CD4-positive, CD25-positive, alpha-beta regulatory T cell (primary cell): ENCODE measurements at regions not wholly inside any gene's neighbourhood (a gene's known extent, or its start where the extent isn't known, plus 50 kb on each side); places are given as distances from the start of the nearest gene placed in this dataset.

Experiments used
- ATAC-seq, 2 donors: fragments of 150-1000 bp; cut with Tn5 transposase; one replicate each; pipeline ENCODE4 v1.10.0; 2021; ENCODE audit warnings: low read depth in 2 of 2, moderate number of reproducible peaks in 2 of 2, moderate library complexity in 1 of 2
- DNase-seq, 3 donors: peaks; one replicate each; pipeline versions ENCODE4 v3.0.0 to v3.0.0-alpha.2; 2012 to 2022; ENCODE audit warnings: mixed read lengths in 1 of 3
- H3K27ac ChIP-seq: one replicate; pipeline ENCODE4 v1.7.0; 2013; ENCODE audit warnings: mild to moderate bottlenecking, low read length; ENCODE audit not compliant: insufficient read depth, poor library complexity, severe bottlenecking
- H3K27me3 ChIP-seq: one replicate; pipeline ENCODE4 v1.7.0; 2013; ENCODE audit warnings: low read length; ENCODE audit not compliant: control insufficient read depth, insufficient read depth
- H3K36me3 ChIP-seq: one replicate; pipeline ENCODE4 v1.7.0; 2013; ENCODE audit warnings: mild to moderate bottlenecking, low read length, moderate library complexity; ENCODE audit not compliant: control insufficient read depth, insufficient read depth
- H3K4me1 ChIP-seq: 2 replicates; pipeline ENCODE4 v1.7.0; 2013; ENCODE audit warnings: mild to moderate bottlenecking, low read length; ENCODE audit not compliant: insufficient read depth, control insufficient read depth, poor library complexity, severe bottlenecking
- H3K4me3 ChIP-seq: one replicate; pipeline ENCODE4 v1.7.0; 2013; ENCODE audit warnings: low read depth, mild to moderate bottlenecking, low read length, moderate library complexity
- H3K9me3 ChIP-seq, 2 experiments: 1 replicate in 1 of 2; 2 replicates in 1 of 2; pipeline ENCODE4 v1.7.0; 2013; ENCODE audit warnings: low read length in 2 of 2, mild to moderate bottlenecking in 1 of 2, moderate library complexity in 1 of 2; ENCODE audit not compliant: control insufficient read depth in 2 of 2
- H3K27ac Mint-ChIP-seq, 3 donors: one replicate each; pipeline ENCODE4 v1.8.0; 2020 to 2022; ENCODE audit warnings: mild to moderate bottlenecking in 3 of 3, mixed read lengths in 3 of 3, moderate library complexity in 2 of 3
- H3K27me3 Mint-ChIP-seq: one replicate; pipeline ENCODE4 v1.8.0; 2022; ENCODE audit warnings: mild to moderate bottlenecking, mixed read lengths
- H3K36me3 Mint-ChIP-seq: one replicate; pipeline ENCODE4 v1.8.0; 2020; ENCODE audit warnings: mixed read lengths
- H3K4me1 Mint-ChIP-seq, 4 donors: one replicate each; pipeline ENCODE4 v1.8.0; 2020 to 2022; ENCODE audit warnings: mixed read lengths in 4 of 4, mild to moderate bottlenecking in 1 of 4
- H3K4me3 Mint-ChIP-seq, 4 donors: one replicate each; pipeline ENCODE4 v1.8.0; 2020 to 2022; ENCODE audit warnings: mild to moderate bottlenecking in 4 of 4, mixed read lengths in 4 of 4, moderate library complexity in 3 of 4
- H3K9me3 Mint-ChIP-seq, 7 donors: one replicate each; pipeline ENCODE4 v1.8.0; 2020 to 2022; ENCODE audit warnings: mixed read lengths in 7 of 7, mild to moderate bottlenecking in 3 of 7, moderate library complexity in 2 of 7

DNA sequence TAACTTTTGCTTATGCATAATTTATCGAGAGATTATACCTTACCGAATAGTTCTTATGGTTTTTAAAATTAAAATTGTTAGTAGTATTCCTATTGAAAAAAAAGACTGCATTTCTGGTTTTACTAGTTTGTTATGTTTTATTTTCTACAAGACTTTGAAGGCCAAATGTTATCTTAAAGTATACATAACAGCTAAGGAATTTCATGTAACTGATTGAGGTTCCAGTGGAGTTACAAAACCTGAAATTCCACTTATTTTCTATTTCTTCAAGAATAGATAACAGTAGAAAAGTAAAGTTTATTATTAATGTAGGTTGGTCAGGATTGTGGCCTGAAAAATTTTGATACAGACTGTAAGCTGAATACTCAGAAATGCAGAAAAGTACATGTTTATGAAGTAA lies 1216.0 kb upstream of the PCDH20 start:
- H3K36me3 ChIP-seq, result no peaks in the 10 kb centered on the region
- H3K9me3 ChIP-seq, result peaks cover 1 to 3% of the 10 kb centered on the region in 2 experiments
- H3K36me3 Mint-ChIP-seq, result no peaks in the 10 kb centered on the region
- H3K27ac Mint-ChIP-seq, result no peak overlapping the region
- no peak for DNase-seq
- H3K4me3 Mint-ChIP-seq, result no peak overlapping the region
- peaks cover 0 to 30% (median 3%) of the 10 kb centered on the region in 7 donors for H3K9me3 Mint-ChIP-seq
- no peak overlapping the region for H3K27ac ChIP-seq
- no peak for ATAC-seq
- H3K4me1 Mint-ChIP-seq, result no peaks in the 10 kb centered on the region
- no peaks in the 10 kb centered on the region for H3K27me3 ChIP-seq
- no peaks in the 10 kb centered on the region for H3K4me1 ChIP-seq
- no peak overlapping the region for H3K4me3 ChIP-seq
- H3K27me3 Mint-ChIP-seq, result no peaks in the 10 kb centered on the region

DNA sequence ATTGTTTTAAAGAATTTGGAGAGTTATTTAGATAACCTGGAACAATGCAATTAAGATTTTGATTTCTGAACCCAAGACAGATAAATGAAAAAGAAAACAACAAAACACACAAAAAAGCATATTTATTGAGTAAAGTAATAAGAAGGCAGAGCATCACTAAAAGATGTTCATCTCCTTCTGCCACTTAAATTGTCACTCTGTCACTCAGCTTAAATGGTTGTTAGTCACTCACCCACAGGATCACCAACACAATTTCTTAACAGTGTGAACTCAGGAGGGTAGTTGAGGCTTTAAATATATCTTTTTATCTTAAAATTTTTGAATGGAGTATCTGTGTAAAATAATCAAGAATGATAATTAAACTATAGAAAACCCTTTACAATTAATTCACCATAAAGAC lies 1215.5 kb upstream of the PCDH20 start:
- H3K9me3 ChIP-seq, result peaks cover 6% of the 10 kb centered on the region in 2 experiments
- Mint-ChIP-seq H3K27me3 (no peaks in the 10 kb centered on the region), H3K9me3 (peaks cover 0 to 30% (median 3%) of the 10 kb centered on the region in 7 donors), H3K27ac (no peak overlapping the region), H3K4me1 (no peaks in the 10 kb centered on the region), H3K36me3 (no peaks in the 10 kb centered on the region), H3K4me3 (no peak overlapping the region)
- H3K36me3 ChIP-seq, result no peaks in the 10 kb centered on the region
- no peaks in the 10 kb centered on the region for H3K4me1 ChIP-seq
- no peak overlapping the region for H3K27ac ChIP-seq
- H3K4me3 ChIP-seq, result no peak overlapping the region
- DNase-seq, result no peak
- ATAC-seq, result no peak
- no peaks in the 10 kb centered on the region for H3K27me3 ChIP-seq

DNA sequence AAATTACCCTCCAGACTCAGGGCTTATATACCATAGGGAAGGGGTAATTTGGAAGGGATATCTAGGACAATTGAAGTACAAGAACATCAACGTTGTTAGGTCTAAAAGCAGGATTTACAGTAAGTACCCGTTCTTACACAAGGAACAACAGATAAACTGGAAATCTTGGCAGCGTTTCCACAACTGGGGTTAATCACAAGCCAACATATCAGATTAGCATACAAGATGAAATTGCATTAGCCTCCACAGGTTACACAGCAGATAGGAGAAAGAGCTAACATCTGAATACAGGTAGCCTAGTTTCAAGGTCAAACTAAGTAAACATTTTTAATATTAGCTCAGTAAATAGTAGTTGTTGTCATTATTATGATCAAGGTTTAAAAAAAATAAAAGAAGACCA lies 1214.0 kb upstream of the PCDH20 start:
- no peaks in the 10 kb centered on the region for H3K36me3 ChIP-seq
- H3K4me3 ChIP-seq, result no peak overlapping the region
- Mint-ChIP-seq H3K27ac (no peak overlapping the region), H3K4me3 (no peak overlapping the region), H3K36me3 (no peaks in the 10 kb centered on the region), H3K9me3 (peaks cover 0 to 19% (median 2%) of the 10 kb centered on the region in 7 donors), H3K27me3 (no peaks in the 10 kb centered on the region), H3K4me1 (no peaks in the 10 kb centered on the region)
- H3K4me1 ChIP-seq, result no peaks in the 10 kb centered on the region
- ATAC-seq, result no peak
- H3K27ac ChIP-seq, result no peak overlapping the region
- no peaks in the 10 kb centered on the region for H3K27me3 ChIP-seq
- peaks cover 11 to 16% of the 10 kb centered on the region in 2 experiments for H3K9me3 ChIP-seq
- no peak for DNase-seq

DNA sequence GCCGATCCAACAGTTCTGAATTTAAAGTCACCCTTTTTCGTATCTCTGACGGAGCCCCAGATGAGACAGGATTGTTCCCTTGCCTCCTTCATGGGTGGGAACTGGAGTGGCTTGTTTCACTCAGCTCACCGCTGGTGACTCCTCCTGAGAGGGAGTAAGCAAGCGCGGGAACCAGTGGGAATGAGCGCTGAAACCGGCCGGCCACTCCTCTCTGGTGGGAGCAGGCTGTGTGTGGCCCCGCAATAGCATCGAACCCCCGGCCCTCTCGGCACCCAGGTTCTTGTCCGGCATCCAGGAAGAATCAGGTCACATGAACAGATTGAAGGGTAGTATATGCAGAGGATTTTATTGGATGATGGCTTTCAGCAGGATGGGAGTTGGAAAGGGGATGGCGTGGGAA lies 1211.6 kb upstream of the PCDH20 start:
- Histone ChIP-seq H3K4me3 (no peak overlapping the region), H3K9me3 (peaks cover 11 to 16% of the 10 kb centered on the region in 2 experiments), H3K36me3 (no peaks in the 10 kb centered on the region), H3K27ac (no peak overlapping the region), H3K27me3 (no peaks in the 10 kb centered on the region), H3K4me1 (no peaks in the 10 kb centered on the region)
- H3K4me3 Mint-ChIP-seq, result no peak overlapping the region
- DNase-seq, result no peak
- no peaks in the 10 kb centered on the region for H3K27me3 Mint-ChIP-seq
- ATAC-seq, result no peak
- no peaks in the 10 kb centered on the region for H3K4me1 Mint-ChIP-seq
- no peaks in the 10 kb centered on the region for H3K36me3 Mint-ChIP-seq
- H3K9me3 Mint-ChIP-seq, result peaks cover 0 to 15% (median 4%) of the 10 kb centered on the region in 7 donors
- no peak overlapping the region for H3K27ac Mint-ChIP-seq

GRCh38 chr13:62626771-62627170 lies 1211.1 kb upstream of the PCDH20 start:
- H3K36me3 Mint-ChIP-seq, result no peaks in the 10 kb centered on the region
- peaks cover 0 to 15% (median 4%) of the 10 kb centered on the region in 7 donors for H3K9me3 Mint-ChIP-seq
- Histone ChIP-seq H3K4me1 (no peaks in the 10 kb centered on the region), H3K9me3 (peaks cover 11 to 16% of the 10 kb centered on the region in 2 experiments), H3K27ac (no peak overlapping the region), H3K27me3 (no peaks in the 10 kb centered on the region), H3K4me3 (no peak overlapping the region), H3K36me3 (no peaks in the 10 kb centered on the region)
- no peak overlapping the region for H3K27ac Mint-ChIP-seq
- no peaks in the 10 kb centered on the region for H3K27me3 Mint-ChIP-seq
- no peaks in the 10 kb centered on the region for H3K4me1 Mint-ChIP-seq
- no peak overlapping the region for H3K4me3 Mint-ChIP-seq
- DNase-seq, result no peak
- ATAC-seq, result no peak

DNA sequence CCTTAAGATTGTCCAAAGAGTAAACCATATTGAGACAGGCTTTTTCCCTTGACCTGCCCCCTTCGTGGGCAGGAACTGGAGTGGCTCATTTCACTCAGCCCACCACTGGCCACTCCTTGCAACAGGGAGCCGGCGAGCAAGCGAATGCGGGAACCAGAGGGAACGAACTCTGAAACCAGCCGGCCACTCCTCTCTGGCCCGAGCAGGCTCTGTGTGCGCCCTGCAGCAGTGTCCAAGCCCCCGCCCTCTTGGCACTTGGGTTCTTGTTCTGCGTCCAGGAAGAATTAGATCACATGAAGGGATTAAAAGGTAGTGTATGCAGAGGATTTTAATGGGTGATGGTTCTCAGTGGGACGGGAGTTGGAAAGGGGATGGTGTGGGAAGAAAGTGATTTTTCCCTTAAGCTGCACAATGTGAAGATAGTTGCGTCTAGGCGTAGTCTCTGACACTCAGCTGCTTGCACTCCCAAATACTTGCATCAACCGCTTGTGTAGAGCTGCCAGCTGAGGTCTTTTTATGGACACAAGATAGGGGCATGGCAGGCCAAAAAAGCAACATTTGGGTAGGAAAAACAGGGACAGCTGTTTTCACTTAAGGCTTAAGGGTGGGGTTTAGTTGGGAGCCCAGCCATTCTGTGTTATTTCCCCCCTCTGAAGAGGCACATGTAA lies 1209.7 kb upstream of the PCDH20 start:
- no peak overlapping the region for H3K27ac ChIP-seq
- H3K36me3 ChIP-seq, result no peaks in the 10 kb centered on the region
- Mint-ChIP-seq H3K27ac (no peak overlapping the region), H3K36me3 (no peaks in the 10 kb centered on the region), H3K4me1 (no peaks in the 10 kb centered on the region), H3K27me3 (no peaks in the 10 kb centered on the region), H3K9me3 (peaks cover under 1 to 17% (median 3%) of the 10 kb centered on the region in 7 donors), H3K4me3 (no peak overlapping the region)
- peaks cover 12 to 16% of the 10 kb centered on the region in 2 experiments for H3K9me3 ChIP-seq
- ATAC-seq (no peak), DNase-seq (no peak)
- no peak overlapping the region for H3K4me3 ChIP-seq
- H3K27me3 ChIP-seq, result no peaks in the 10 kb centered on the region
- H3K4me1 ChIP-seq, result no peaks in the 10 kb centered on the region

DNA sequence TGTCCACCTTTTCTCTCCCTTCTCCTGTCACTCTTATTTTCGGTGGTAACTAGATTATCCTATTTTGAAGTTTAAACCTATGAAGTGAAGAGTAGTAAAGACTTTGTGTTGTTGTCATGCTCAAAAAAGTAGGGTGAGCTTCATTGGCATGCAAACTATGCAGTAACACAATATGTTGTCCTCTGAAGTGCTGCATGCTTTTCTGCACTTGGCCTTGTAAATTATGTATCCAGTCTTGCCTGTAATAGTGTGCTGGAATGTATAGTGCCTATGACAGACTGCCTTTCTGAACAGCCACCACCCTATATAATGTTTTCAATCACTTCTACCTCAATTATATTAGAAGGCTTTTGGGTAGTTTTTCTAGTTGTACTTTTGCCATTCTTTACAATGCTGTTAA lies 1198.2 kb upstream of the PCDH20 start:
- H3K4me3 ChIP-seq, result no peak overlapping the region
- H3K4me1 ChIP-seq, result no peaks in the 10 kb centered on the region
- no peaks in the 10 kb centered on the region for H3K27me3 ChIP-seq
- no peak for ATAC-seq
- no peak for DNase-seq
- Mint-ChIP-seq H3K4me3 (no peak overlapping the region), H3K4me1 (peaks cover 0 to 4% (median 0%) of the 10 kb centered on the region in 4 donors), H3K27ac (no peak overlapping the region), H3K9me3 (peaks cover 2 to 29% (median 7%) of the 10 kb centered on the region in 7 donors), H3K36me3 (no peaks in the 10 kb centered on the region), H3K27me3 (no peaks in the 10 kb centered on the region)
- H3K36me3 ChIP-seq, result no peaks in the 10 kb centered on the region
- peaks cover 0 to 6% of the 10 kb centered on the region in 2 experiments for H3K9me3 ChIP-seq
- no peak overlapping the region for H3K27ac ChIP-seq

GRCh38 chr13:62611343-62611742 lies 1195.7 kb upstream of the PCDH20 start:
- H3K9me3 Mint-ChIP-seq, result peaks cover 8 to 29% (median 19%) of the 10 kb centered on the region in 7 donors
- H3K27ac Mint-ChIP-seq, result no peak overlapping the region

More at GRCh38 chr13:62611343-62611742, 1195.7 kb upstream of the PCDH20 start:
- no peaks in the 10 kb centered on the region for H3K4me1 ChIP-seq
- Mint-ChIP-seq H3K4me3 (no peak overlapping the region), H3K27me3 (no peaks in the 10 kb centered on the region), H3K4me1 (peaks cover 0 to 4% (median 0%) of the 10 kb centered on the region in 4 donors), H3K36me3 (no peaks in the 10 kb centered on the region)
- no peak for DNase-seq
- no peak overlapping the region for H3K27ac ChIP-seq
- ATAC-seq, result no peak
- peaks cover 0 to 4% of the 10 kb centered on the region in 2 experiments for H3K9me3 ChIP-seq
- no peak overlapping the region for H3K4me3 ChIP-seq
- no peaks in the 10 kb centered on the region for H3K36me3 ChIP-seq
- no peaks in the 10 kb centered on the region for H3K27me3 ChIP-seq
